ENCODE measurements at regions not wholly inside any gene's neighbourhood (a gene's known extent, or its start where the extent isn't known, plus 50 kb on each side); places are given as distances from the start of the nearest gene placed in this dataset.

GRCh38 chr21:35352066-35352770 is 303.1 kb upstream of the RUNX1 start:
- no peak for DNase-seq

DNA sequence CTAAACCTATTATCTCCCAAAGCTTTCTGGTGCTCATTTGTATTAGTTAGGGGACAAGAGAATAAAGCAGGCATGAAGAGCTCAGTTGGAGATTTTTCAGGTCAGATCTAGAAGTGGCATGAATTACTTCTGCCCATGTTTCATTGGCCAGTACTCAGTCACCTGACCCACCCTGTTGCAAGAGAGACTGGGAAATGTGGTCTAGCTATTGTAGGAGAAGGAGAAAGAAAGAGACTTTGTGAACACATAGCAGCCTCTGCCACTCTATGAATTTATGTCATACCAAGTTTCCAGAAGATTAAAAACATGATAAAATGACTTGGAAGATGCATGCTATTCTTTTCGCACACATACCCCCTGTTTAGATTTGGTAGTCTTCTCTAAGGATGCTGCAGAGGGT is 302.3 kb upstream of the RUNX1 start:
- DNase-seq: no peak

- DNase-seq: no peak
These were observed 301.9 kb upstream of the RUNX1 start for GRCh38 chr21:35350965-35351364.

DNA sequence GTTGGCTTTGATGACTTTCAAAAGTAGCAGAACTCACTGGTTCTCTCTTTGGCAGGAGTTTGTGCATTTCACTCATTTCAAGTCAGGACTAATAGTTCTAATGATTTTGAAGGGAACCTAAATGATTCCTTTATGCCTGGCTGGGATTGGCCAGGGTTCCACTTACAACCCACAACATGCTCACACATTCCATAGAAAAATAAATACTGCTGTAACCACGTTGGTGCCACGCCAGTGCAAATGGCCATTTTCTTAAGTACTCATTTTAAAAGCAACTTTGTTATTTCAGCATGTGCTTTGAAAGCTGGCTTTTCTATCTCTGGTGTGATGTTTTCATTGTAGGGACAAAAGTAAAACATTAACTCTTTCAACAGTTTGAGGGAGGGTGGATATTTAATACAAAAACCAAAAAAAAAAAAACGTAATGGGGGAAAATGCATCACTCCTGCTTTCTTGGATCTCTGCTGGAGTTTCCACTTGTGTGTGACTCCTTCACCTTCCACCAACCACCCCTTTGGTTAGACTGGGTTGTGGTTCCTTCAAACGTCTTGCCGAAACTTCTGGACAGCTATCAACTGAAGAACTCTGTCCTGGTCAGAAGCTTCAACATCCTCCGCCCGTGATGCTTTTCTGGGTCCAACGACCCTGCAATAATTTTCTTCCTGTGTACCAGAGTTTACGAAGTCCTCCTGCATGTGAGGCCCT is 300.4 kb upstream of the RUNX1 start:
- no peak for DNase-seq

DNA sequence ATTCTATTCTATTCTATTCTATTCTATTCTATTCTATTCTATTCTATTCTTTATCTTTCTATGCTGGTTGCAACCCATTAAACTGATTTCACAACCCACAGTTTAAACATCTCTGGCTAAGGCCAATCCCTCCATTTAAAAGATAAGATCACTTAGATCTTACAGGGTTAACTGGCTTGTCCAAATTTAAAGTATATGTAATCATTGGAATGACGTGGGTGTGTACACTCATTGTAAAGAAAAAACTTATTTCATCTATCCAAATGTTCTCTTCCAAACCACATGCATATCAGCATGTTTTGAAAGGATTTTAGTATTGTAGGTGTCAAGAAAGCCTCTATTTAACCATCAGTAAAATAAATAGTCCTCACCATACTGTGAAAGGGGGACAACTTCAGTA is 299.6 kb upstream of the RUNX1 start:
- DNase-seq: no peak

- DNase-seq: no peak
These were observed 297.6 kb upstream of the RUNX1 start for GRCh38 chr21:35346697-35347096.

DNA sequence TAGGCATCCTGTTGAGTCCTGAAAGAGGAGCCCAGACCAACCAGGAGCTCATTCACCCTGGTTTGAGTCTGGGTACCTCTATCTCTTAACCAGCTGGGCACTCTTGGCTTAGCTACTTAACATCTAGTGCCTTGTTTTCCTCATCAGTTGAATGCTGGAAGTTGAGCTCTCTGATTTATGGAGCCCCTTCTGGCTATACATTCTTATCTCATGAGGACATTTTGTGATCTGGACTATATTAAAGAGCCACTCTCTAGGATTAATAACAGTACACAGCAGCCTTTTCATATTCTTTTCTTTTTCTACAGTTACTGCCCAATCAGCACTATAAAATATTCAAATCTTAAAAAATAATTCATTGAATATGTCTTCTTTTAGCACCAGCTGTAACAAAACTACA is 296.9 kb upstream of the RUNX1 start:
- no peak for DNase-seq

DNA sequence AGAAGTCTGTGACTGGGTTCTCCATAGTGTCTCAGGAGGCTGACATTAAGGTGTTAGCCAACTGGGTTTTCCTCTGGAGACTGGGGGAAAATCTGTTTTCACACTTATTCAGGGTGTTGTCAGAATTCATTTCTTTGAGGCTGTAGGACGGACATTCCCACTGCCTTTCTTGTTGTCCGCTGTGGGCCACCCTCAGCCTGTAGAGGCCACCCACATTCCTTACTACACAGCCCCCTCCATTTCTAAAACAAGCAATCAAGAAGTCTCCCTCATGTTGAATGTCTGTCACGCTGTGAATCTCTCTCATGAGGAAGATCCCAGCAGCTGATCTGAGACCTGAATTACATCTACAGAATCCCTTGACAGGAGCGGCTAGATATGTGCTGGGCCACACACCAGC is 295.5 kb upstream of the RUNX1 start:
- no peak for DNase-seq

- DNase-seq: no peak
These were observed 294.1 kb upstream of the RUNX1 start for GRCh38 chr21:35343046-35343819.

DNA sequence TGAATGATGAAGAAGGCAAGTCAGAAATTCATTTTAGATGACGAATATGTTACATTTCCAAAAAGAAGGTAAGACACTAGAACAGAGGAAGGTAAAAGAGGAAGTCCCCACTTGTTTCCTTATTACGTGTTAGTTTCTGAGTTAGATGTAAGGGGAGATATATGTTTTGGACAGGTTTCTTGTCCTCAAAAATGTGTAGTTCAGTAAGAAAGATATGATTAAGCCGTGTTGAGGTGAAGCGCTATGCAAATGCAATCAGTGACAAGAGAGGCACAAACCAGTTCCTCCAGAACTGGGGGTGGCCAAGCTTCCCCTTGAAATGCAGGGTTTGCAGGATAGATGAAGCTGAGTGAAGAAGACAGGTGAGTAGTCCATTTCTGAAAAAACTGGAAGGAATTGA is 293.3 kb upstream of the RUNX1 start:
- no peak for DNase-seq

GRCh38 chr21:35340273-35340672 is 291.2 kb upstream of the RUNX1 start:
- DNase-seq: no peak

- no peak for DNase-seq
These were observed 290.0 kb upstream of the RUNX1 start for GRCh38 chr21:35338881-35339632.

- no peak for DNase-seq
These were observed 289.2 kb upstream of the RUNX1 start for GRCh38 chr21:35338281-35338680.

DNA sequence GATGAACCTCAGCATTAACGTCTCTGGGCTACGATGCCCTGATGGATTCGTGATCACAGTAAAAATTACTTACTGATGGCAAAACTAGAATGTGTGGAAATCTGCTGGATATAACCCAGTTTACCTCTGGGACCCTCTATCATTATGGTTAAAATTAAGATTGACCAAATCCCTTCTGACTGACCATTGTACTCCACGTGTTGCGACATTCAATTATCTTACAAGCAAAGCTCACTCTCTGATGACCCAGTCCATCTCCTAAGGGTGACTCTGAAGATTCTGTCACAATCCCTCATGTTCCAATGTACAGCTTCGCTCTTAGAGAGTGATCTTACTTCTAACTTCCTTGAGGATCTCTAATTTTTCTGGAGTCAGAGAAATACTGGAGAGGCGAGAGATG is 288.5 kb upstream of the RUNX1 start:
- no peak for DNase-seq

- DNase-seq: no peak
These were observed 287.4 kb upstream of the RUNX1 start for GRCh38 chr21:35336534-35336933.

- no peak for DNase-seq
These were observed 286.9 kb upstream of the RUNX1 start for GRCh38 chr21:35335951-35336446.

DNA sequence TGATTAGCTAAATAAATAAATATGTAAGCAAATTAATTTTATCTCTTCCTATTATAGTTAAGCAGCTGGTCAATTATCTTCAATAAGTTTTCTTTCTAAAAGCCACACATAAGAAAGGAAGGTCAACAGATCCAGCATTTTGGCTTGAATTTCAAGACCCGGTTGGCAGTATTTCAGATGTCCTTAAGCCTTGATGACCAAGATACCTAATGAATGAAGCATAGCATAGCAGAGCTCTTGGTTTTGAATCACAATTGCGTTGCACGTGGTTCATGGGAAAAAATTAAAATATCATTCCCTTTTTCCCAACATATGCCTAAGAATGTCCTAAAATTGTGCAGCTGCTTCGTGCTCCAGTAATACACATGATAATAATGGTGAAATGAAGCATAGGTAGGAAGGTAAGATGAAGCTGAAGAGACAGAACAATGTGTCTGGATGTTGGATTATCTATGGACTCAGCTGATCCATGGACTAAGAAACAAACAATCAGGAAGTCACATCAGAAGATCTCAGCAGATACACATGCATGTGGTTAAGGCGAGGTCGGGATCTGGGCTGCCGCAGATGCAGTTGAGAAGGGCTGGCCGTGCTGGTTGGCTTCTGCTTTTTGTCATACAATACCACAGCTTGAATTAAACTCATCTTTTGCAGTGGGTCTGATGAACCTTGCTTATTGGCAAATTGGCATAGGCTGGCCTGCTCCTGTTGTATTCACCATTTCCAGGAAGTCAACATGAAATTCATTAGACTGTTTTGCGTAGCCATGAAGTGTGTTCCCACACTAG is 284.9 kb upstream of the RUNX1 start:
- DNase-seq: no peak

DNA sequence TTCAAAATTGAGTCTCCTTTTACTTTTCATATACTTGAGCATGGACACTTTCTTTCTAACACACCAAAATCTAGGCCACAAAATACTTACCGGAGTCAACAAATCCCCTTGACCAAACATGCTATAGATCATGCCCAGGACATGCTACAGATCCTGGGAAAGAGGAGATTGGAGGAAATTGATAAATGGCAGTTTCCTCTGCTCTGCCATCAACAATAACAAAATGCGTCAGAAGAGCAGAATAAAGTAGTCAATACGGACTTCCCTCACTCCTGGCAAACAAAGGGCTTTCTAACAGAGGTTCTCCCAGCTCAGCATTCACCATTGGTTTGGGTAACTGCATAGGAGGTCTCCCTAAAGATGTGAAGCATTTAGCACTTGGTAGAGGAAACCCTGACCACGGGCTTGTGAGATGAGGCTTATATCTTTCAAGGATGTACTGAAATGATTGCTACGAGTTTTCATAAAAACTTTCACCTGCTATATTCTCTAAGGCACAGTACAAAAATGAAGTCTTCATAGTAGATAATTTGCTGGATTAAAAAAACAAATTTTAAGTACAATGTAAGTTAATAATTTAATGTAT is 283.8 kb upstream of the RUNX1 start:
- no peak for DNase-seq

GRCh38 chr21:35329940-35330660 is 281.0 kb upstream of the RUNX1 start:
- DNase-seq: no peak

- no peak for DNase-seq
These were observed 279.9 kb upstream of the RUNX1 start for GRCh38 chr21:35328856-35329455.

- DNase-seq: no peak
These were observed 277.6 kb upstream of the RUNX1 start for GRCh38 chr21:35326677-35327076.

Data from CD4-positive, alpha-beta T cell treated with Interferon gamma for 1 hour (primary cell).